ENCODE measurements at regions not wholly inside any gene's neighbourhood (a gene's known extent, or its start where the extent isn't known, plus 50 kb on each side); places are given as distances from the start of the nearest gene placed in this dataset.
A peak's percentile ranks its signal among the peaks of the same experiment; 100 is the strongest.
"Not testable (repeated sequence)": the region's sequence is repeated elsewhere in the genome, so short reads cannot be mapped to it uniquely, and the experiment has no call there.

DNA sequence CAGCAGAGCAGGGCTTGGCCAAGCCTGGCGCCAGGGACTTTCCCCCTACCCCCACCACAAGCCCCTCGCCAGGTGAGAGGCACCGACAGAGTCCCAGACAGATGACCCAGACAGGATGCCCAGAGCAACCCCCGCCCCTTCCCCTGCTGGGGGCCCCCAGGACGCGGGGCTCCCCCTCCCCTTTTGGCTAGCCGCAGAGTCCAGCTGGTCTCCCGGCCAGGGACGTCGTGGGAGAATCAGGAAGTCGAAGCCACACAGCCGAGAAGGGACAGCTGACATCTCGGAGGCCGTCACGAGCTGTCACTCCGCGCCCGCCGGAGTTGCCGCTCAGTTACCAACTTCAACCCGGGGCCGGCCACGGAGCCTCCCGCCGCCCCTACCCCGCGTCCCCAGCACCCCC is 84.6 kb upstream of the FRG2C start:
- H3K9me3 Mint-ChIP-seq; H3K36me3 Mint-ChIP-seq; DNase-seq; H3K4me1 Mint-ChIP-seq (ENCODE audit: low read depth); H3K27ac Mint-ChIP-seq; POLR2A ChIA-PET; intact Hi-C loops (cut with micrococcal nuclease): not testable (repeated sequence)
- H3K27me3 Mint-ChIP-seq, result peaks cover 27% of the 10 kb centered on the region
- CTCF ChIA-PET, result interaction anchor here (0.6 to 1.5 kb wide), 2 partner anchors 63 to 387 kb away, joined by 3 read pairs; no protein-coding TSS in a partner anchor
- H3K4me3 Mint-ChIP-seq, result peak overlapping the region; percentile 32

GRCh38 chr3:75579981-75580782 is 83.9 kb upstream of the FRG2C start:
- H3K27me3 Mint-ChIP-seq, result peaks cover 27% of the 10 kb centered on the region
- intact Hi-C loops (cut with micrococcal nuclease); H3K9me3 Mint-ChIP-seq; H3K27ac Mint-ChIP-seq; H3K4me1 Mint-ChIP-seq (ENCODE audit: low read depth); POLR2A ChIA-PET; H3K36me3 Mint-ChIP-seq; H3K4me3 Mint-ChIP-seq: not testable (repeated sequence)
- CTCF ChIA-PET, result interaction anchor here (0.6 kb wide), 1 partner anchor 62 kb away, joined by 3 read pairs; no protein-coding TSS in a partner anchor
- peak; percentile 48 for DNase-seq

- H3K27ac Mint-ChIP-seq, POLR2A ChIA-PET: not testable (repeated sequence)
- peaks cover 27% of the 10 kb centered on the region for H3K27me3 Mint-ChIP-seq
Measured at GRCh38 chr3:75582536-75582935, 81.6 kb upstream of the FRG2C start.

GRCh38 chr3:75583116-75583515 is 81.0 kb upstream of the FRG2C start:
- intact Hi-C loops (cut with micrococcal nuclease); POLR2A ChIA-PET; CTCF ChIA-PET; H3K27ac Mint-ChIP-seq; H3K36me3 Mint-ChIP-seq; H3K4me3 Mint-ChIP-seq; H3K9me3 Mint-ChIP-seq; H3K4me1 Mint-ChIP-seq (ENCODE audit: low read depth); DNase-seq: not testable (repeated sequence)
- peaks cover 27% of the 10 kb centered on the region for H3K27me3 Mint-ChIP-seq

More at GRCh38 chr3:75582536-75582935, 81.6 kb upstream of the FRG2C start:
- H3K36me3 Mint-ChIP-seq; DNase-seq; CTCF ChIA-PET; intact Hi-C loops (cut with micrococcal nuclease); H3K4me1 Mint-ChIP-seq (ENCODE audit: low read depth); H3K4me3 Mint-ChIP-seq; H3K9me3 Mint-ChIP-seq: not testable (repeated sequence)

- DNase-seq; H3K27me3 Mint-ChIP-seq; H3K4me1 Mint-ChIP-seq (ENCODE audit: low read depth); H3K4me3 Mint-ChIP-seq; H3K27ac Mint-ChIP-seq; intact Hi-C loops (cut with micrococcal nuclease); POLR2A ChIA-PET; H3K9me3 Mint-ChIP-seq; CTCF ChIA-PET; H3K36me3 Mint-ChIP-seq: not testable (repeated sequence)
Measured at GRCh38 chr3:75587695-75588094, 76.4 kb upstream of the FRG2C start.

GRCh38 chr3:75590382-75590781 is 73.7 kb upstream of the FRG2C start:
- DNase-seq; CTCF ChIA-PET; H3K27ac Mint-ChIP-seq; H3K36me3 Mint-ChIP-seq; intact Hi-C loops (cut with micrococcal nuclease); H3K4me3 Mint-ChIP-seq; H3K9me3 Mint-ChIP-seq; H3K27me3 Mint-ChIP-seq; H3K4me1 Mint-ChIP-seq (ENCODE audit: low read depth); POLR2A ChIA-PET: not testable (repeated sequence)

DNA sequence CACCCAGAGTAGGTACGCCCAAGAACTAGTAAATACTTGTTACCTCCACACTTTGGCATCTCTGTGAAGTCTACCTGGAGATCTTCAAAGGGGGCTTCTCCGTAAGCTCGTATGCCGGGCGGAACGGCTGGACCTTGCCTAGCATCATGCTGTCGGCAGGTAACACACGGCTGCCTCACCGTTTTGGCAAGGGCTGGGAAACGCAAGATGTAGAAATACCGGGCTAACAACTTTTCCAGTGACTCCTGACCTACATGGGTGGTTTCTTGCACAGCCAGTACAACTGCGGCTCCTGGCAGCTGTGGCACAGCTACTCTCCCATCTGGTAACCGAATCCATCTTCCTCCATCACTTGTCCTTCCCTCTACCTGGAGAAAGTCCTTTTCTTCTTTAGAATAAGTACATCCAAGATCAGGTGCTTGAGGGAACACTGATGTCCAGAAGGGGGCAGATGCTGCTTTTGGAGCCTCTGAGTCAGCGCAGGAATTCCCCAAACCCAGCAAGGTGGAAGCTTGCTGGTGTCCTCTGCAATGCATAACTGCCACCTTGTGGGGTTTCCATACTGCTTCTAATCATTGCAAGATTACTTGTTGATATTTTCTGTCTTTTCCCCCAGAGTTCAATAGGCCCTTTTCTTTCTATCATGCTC is 59.7 kb upstream of the FRG2C start:
- CTCF ChIA-PET; H3K27ac Mint-ChIP-seq; H3K4me3 Mint-ChIP-seq; H3K36me3 Mint-ChIP-seq; H3K27me3 Mint-ChIP-seq; H3K9me3 Mint-ChIP-seq; H3K4me1 Mint-ChIP-seq (ENCODE audit: low read depth); intact Hi-C loops (cut with micrococcal nuclease); POLR2A ChIA-PET: not testable (repeated sequence)
- DNase-seq, result peak; percentile 48

DNA sequence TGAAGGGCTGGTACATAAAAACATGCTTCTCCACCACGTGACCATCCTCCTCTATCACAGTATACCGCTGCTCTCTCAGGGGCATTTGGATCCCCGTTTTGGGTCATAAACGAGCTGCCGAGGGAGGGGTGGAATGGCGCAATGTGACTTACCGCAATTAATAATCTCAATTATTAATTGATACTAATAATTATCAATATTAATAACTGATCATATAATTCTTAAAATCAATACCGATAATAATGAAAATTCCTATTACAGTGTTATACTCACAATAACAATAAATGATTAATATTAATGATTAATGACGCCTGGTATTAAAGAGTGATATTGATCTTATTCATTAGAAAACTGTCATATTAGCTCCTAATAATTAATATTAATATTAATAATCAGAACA is 56.1 kb upstream of the FRG2C start:
- H3K27ac Mint-ChIP-seq; H3K9me3 Mint-ChIP-seq; H3K4me1 Mint-ChIP-seq (ENCODE audit: low read depth); H3K36me3 Mint-ChIP-seq; H3K27me3 Mint-ChIP-seq; POLR2A ChIA-PET; DNase-seq; CTCF ChIA-PET; H3K4me3 Mint-ChIP-seq: not testable (repeated sequence)
- intact Hi-C loops (cut with micrococcal nuclease), result loop anchor here (5.0 kb wide), 1 partner anchor 34 kb away; no protein-coding TSS in a partner anchor

- H3K36me3 Mint-ChIP-seq; H3K27me3 Mint-ChIP-seq; H3K4me1 Mint-ChIP-seq (ENCODE audit: low read depth); H3K9me3 Mint-ChIP-seq; CTCF ChIA-PET; POLR2A ChIA-PET; H3K4me3 Mint-ChIP-seq; H3K27ac Mint-ChIP-seq: not testable (repeated sequence)
- peak; percentile 14 for DNase-seq
- intact Hi-C loops (cut with micrococcal nuclease), result loop anchor here (5.0 kb wide), 1 partner anchor 33 kb away; no protein-coding TSS in a partner anchor
Measured at GRCh38 chr3:75609598-75609997, 54.5 kb upstream of the FRG2C start.

- CTCF ChIA-PET, result no interaction called here
Measured at GRCh38 chr3:75610773-75611172, 53.4 kb upstream of the FRG2C start.

GRCh38 chr3:75611724-75612460 is 52.2 kb upstream of the FRG2C start:
- H3K9me3 Mint-ChIP-seq; H3K36me3 Mint-ChIP-seq; H3K27ac Mint-ChIP-seq; H3K4me3 Mint-ChIP-seq; CTCF ChIA-PET; H3K4me1 Mint-ChIP-seq (ENCODE audit: low read depth); POLR2A ChIA-PET; H3K27me3 Mint-ChIP-seq; intact Hi-C loops (cut with micrococcal nuclease): not testable (repeated sequence)
- peak; percentile 39 for DNase-seq

More at GRCh38 chr3:75610773-75611172, 53.4 kb upstream of the FRG2C start:
- POLR2A ChIA-PET, result no interaction called here
- intact Hi-C loops (cut with micrococcal nuclease), result no loop called here
- peaks cover 5% of the 10 kb centered on the region for H3K27me3 Mint-ChIP-seq
- DNase-seq, result no peak
- no peak overlapping the region for H3K27ac Mint-ChIP-seq
- H3K4me1 Mint-ChIP-seq (ENCODE audit: low read depth), result no peaks in the 10 kb centered on the region
- no peaks in the 10 kb centered on the region for H3K36me3 Mint-ChIP-seq
- no peak overlapping the region for H3K4me3 Mint-ChIP-seq
- H3K9me3 Mint-ChIP-seq, result peaks cover 2% of the 10 kb centered on the region

Data from activated CD4-positive, alpha-beta memory T cell treated with anti-CD3 and anti-CD28 coated beads for 36 hours (primary cell).